ENCODE measurements at regions not wholly inside any gene's neighbourhood (a gene's known extent, or its start where the extent isn't known, plus 50 kb on each side); places are given as distances from the start of the nearest gene placed in this dataset.
"Not testable (repeated sequence)": the region's sequence is repeated elsewhere in the genome, so short reads cannot be mapped to it uniquely, and the experiment has no call there.

DNA sequence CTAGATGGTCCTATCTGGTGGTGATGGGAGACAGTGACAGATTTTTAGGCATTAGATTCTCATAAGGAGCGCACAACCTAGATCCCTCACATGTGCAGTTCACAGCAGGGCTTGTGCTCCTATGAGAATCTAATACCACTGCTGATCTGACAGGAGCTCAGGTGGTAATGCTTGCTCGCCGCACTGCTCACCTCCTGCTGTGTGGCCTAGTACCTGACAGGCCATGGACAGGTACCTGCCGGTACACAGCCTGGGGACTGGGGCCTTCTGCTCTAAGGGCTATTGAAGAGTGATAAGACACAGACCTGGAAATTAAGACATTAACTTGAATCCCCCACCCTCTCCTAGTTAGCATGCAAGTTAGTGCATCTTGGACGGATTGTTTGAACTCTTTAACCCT, 64.4 kb downstream of the KLRB1 start:
- not testable (repeated sequence) for DNase-seq

- not testable (repeated sequence) for DNase-seq
These were observed 64.9 kb downstream of the KLRB1 start for GRCh38 chr12:9542827-9543226.

DNA sequence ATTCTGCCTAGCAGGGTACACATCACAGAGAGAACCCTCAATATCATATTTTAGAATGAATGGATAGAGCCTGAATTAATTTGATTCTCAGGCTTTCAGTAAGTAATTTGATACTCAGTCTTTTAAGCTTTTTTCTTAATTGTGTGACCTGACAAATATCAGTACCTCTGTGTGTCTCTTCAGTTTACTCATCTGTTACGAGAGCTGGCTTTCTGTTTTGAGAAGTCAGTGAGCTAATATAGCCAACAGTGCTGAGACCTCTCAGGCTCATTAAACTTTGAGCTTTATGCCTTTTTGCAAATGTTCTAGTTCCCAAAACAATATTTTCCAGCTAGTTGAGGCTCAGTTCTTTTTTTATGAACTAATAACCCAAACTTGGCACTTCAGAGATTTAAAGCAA, 91.8 kb downstream of the KLRB1 start:
- DNase-seq, result not testable (repeated sequence)

DNA sequence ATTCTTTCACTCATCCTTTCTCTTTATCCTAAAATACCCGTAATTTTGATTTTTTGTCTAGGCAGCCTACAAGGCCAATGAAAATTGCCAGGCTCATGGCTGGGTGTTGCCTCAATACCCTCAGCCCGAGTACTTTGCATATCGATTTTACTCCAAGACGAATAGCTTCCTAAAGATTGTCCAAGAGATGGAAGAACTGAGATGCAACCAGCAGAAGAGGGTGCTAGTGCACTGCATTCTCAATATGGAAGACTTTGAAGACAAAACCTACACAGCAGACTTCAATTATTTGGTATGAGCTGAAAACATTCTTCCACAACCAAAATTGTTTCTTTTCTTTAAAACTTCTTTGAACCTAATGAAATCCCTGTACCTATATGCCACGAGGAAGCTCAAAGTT, 95.0 kb downstream of the KLRB1 start:
- DNase-seq, result not testable (repeated sequence)

- not testable (repeated sequence) for DNase-seq
These were observed 97.2 kb downstream of the KLRB1 start for GRCh38 chr12:9510392-9511011.

DNA sequence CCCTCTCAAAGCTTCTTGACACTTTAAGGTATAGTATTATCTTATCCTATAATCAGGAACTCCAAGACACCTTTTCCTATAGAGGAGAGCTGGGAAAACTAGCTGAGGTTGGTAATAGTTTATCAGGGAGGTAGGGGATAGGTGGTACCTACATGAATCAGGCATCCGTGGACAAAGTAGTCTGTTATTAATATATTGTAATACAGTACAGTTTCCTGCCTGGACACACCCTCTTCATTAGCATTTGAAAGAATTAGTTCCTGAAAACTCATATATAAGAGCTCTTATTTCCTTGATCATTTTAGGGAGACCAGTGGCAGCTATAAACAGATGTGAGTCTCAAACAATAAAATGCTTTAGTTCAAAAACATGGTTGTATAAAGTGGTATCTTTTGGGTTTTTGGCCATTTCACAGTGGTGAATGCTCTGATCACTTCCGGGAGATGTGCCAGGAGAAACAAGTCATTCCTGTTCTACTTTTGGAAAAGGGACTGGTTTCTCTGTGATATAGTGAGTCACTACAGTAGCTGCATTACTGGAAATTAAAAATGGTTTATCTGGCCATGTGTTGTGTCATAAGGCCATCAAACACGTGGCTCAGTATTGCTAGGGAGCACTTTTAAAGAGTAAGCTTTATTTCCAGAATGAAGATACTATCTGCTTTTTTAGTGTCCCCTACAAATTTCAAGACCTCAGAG, 98.1 kb downstream of the KLRB1 start:
- DNase-seq, result no peak

- DNase-seq, result no peak
These were observed 101.0 kb downstream of the KLRB1 start for GRCh38 chr12:9506746-9507145.

GRCh38 chr12:9503384-9503783, 104.3 kb downstream of the KLRB1 start:
- DNase-seq, result not testable (repeated sequence)

DNA sequence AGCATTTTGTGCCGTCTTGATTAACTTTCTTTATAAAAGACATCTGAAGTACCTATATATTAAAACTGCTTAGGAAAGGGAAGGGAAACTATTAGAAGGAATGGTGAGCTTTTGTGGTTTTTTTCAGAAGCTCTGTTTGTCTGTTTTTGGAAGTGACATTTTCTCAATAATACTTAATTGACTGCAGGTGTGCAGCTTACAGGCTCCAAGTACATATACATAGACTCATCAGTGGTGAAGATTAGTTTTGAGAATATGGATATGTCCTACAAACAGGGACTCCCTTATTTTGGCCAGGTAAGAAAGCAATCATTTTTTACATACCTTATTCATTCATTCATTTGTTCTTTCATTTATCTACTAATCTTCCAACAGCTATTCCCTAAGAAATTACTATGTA, 104.9 kb downstream of the KLRB1 start:
- DNase-seq, result not testable (repeated sequence)

DNA sequence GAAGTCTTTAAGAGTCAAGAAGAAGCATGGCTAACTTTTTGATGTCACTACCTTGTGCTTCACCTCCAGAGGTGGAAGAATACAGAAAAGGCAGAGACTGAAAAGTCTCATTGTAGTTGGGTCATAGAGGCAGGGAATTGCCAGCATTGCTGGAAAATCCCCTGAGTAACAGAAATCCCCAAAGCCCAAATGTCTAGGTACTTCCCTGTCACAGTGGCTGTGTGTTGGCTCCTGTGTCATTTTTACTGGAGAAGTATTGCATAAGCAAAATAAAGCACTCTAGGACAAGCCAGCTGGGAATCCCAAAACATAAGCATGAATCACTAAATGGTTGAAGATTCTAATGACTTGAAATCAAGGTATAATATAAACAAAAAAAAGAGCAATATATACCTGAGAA, 114.4 kb downstream of the KLRB1 start:
- not testable (repeated sequence) for DNase-seq

GRCh38 chr12:9481289-9481688, 126.4 kb downstream of the KLRB1 start:
- DNase-seq, result not testable (repeated sequence)

DNA sequence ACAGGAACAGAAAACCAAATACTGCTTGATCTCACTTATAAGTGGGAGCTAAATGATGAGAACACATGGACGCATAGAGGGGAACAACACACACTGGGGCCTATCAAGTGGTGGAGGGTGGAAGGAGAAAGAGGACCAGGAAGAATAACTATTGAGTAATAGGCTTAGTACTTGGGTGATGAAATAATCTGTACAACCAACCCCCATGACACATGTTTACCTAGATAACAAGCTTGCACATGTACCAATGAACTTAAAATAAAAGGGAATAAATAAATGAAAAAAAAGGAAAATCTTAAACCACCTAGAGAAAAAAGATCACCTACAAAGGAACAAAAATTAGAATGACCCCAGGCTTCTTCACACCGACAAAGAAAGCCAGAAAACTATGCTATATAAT, 133.5 kb downstream of the KLRB1 start:
- DNase-seq, result not testable (repeated sequence)

GRCh38 chr12:9473638-9474037, 134.1 kb downstream of the KLRB1 start:
- DNase-seq, result not testable (repeated sequence)

GRCh38 chr12:9471501-9471900, 136.2 kb downstream of the KLRB1 start:
- not testable (repeated sequence) for DNase-seq

DNA sequence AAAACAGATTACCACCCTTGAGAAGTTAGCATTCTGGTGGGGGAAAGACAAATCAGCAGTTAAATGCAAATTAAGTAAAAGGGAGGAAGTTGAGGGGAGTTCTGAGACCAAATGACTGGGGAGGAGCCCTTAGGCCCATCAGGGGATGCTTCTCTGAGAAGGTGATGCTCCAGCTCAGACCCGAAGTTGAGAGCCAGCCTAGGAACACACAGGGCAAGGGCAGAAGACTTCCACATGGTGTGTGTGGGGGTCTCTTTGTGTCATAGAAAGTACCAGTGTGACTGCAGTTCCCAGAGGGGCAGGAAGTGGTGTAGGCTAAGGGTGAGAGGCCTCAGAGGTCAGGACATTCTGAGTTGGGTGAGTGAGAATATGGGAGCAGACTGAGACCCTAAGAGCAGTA, 137.3 kb downstream of the KLRB1 start:
- DNase-seq, result not testable (repeated sequence)

GRCh38 chr12:9469956-9470355, 137.8 kb downstream of the KLRB1 start:
- DNase-seq, result not testable (repeated sequence)

DNA sequence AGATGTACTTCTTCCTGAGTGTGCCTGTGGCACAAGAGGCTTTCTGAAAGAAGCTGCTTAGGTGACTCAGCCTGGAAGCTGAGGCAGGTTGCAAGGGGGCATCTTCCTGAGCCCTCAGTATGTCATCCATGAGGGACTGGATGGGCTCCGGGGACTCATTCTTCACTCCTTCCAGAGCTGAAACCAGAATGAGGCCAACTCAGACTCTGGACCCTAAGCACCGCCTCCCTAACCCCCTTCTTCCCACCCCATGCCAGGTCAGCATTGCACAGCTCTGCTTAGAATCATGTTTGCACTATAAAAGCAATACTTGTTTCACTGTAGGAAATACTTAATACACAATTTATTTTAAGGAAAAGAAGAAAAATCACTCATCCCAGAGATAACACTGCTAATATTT, 138.3 kb downstream of the KLRB1 start:
- not testable (repeated sequence) for DNase-seq

DNA sequence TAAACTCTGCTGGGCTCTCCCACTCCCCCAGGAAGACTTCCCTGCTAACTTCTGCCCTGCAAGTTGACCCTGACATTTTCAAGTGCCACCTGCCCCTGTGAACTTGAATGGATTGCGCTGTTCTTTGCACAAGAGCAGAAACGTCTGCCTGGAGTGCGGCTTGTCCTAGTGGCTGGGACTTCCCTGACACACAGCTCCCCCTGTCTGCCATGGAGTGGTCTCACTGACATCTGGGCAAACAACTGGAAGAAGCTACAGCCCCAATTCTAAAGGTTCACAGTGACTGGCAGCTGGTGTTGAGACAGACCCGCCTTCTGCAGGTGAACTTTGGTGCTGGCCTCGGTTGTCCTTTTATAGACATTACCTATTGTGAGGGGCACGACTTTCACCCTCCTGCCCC, 138.7 kb downstream of the KLRB1 start:
- DNase-seq, result not testable (repeated sequence)

DNA sequence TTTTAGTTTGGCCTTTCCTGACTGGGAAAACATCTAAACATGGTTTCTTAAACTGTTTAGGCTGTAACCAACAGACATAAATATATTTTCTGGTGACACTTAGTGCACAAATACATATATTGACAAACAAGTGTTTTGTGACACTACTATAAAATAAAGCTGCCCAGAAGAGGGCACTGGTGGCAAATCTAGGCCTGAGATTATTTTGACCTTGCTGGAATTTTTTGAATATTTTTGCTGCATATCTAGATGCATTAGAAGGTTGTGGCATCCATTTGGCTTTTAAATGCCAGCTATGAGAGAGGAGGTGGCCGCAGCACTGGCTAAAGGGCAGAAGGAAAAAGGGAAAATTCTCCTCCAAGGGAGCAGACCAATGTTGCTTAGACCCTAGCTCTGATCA, 139.6 kb downstream of the KLRB1 start:
- DNase-seq, result not testable (repeated sequence)

DNA sequence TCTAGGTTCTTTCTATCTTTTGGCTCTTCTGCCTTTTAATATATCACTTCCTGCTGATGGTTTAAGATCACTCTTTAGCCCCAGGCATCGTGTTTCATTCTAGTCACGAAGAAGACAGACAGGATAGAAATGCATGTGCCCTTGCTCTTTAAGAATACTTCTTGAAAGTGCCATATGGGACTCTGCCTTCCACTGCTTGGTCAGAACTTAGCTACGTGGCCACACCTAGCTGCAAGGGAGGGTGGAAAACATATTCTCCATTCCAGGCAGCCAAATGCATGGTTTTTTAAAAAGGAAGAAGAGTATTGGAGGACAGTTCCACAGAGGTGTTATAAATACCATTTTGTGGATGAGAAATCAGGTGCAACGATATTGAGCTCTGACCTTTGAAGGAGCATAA, 143.3 kb downstream of the KLRB1 start:
- DNase-seq, result no peak

GRCh38 chr12:9455516-9455915, 152.2 kb downstream of the KLRB1 start:
- not testable (repeated sequence) for DNase-seq

- DNase-seq, result not testable (repeated sequence)
These were observed 153.7 kb downstream of the KLRB1 start for GRCh38 chr12:9454021-9454420.

- not testable (repeated sequence) for DNase-seq
These were observed 157.6 kb downstream of the KLRB1 start for GRCh38 chr12:9450127-9450567.

GRCh38 chr12:9449657-9450126, 158.0 kb downstream of the KLRB1 start:
- DNase-seq, result not testable (repeated sequence)
